Amygdala (tissue), 56 donors: ENCODE measurements at regions not wholly inside any gene's neighbourhood (a gene's known extent, or its start where the extent isn't known, plus 50 kb on each side); places are given as distances from the start of the nearest gene placed in this dataset.
"Not testable (repeated sequence)": the region's sequence is repeated elsewhere in the genome, so short reads cannot be mapped to it uniquely, and the experiment has no call there.

ENCODE experiments used
- DNase-seq, 56 donors: peaks; one replicate each; lab custom pipeline; 2025; lab: John Stamatoyannopoulos, UW

DNA sequence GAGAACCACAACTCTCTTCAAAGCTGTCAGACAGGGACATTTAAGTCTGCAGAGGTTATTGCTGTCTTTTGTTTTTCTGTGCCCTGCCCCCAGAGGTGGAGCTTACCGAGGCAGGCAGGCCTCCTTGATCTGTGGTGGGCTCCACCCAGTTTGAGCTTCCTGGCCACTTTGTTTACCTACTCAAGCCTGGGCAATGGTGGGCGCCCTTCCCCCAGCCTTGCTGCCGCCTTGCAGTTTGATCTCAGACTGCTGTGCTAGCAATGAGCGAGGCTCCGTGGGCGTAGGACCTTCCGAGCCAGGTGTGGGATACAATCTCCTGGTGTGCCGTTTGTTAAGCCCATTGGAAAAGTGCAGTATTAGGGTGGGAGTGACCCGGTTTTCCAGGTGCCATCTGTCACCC, 822.1 kb downstream of the KCNMA1 start:
- not testable (repeated sequence) for DNase-seq

DNA sequence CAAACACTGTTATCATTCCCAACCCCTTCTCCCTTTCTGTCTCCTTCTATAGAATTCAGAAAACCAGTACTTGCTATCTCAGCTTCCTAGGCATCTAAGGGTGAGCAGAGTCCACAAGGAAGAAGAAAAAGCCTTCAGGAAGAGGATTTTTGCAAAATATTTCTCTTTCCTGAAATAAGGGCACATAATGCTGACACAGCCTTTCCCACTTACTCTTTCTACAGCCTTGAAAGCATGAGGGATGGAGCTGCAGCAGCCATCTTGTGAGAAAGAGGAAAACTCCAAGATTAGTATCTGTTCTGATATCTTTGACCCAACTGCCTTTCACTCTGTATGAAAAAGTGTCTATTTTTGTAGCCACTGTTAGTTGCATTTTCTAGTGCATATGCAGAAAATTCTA, 826.2 kb downstream of the KCNMA1 start:
- DNase-seq = no peak

DNA sequence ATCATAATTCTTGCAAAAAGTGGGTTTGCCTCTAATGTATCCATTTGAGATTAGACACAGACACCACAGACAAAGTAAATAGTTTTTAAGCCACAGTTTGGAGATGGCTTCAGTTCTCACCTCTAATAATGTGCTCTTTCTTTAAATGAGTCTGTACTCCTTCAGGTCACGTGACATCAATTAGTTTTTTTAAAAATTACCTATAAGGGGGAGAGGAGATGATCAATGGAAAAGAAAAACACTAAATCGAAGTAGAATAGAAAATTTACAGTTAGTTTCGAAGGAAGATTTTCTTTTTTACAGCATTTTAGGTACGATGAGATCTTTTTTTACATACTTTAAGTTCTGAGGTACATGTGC, 849.2 kb downstream of the KCNMA1 start:
- no peak for DNase-seq

DNA sequence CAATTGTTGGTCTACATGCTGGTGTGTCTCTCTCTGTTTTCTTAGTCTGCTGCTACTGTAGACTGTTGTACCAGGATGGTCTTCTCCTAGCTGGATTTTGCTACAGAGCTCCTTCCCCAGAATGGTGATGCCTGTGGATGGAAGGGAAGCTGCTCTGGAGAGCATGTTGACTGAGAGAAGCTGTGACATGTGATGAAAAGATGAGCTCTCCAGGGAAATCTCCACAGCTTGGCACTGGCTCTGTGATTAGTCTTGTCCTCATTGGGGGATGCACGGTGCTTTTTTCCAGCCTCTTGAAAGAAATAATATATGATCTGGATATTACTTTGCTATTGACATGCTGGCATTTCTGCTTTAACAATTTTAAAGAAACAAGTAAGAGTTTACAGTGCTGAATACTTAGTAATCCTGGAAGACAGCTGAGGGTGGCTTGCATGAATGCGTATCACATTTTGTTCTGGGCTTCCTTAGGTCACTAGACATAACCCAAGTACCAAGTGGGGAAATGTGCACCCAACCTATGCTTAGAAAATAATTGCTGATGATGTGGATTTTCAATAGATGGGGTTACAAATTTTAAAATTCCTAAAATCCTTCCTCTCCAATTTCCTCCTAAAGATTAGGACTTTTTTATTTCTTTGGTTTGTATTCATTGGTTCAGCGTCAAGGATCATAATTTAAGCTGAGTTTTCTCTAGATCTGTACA, 849.7 kb downstream of the KCNMA1 start:
- DNase-seq = no peak

DNA sequence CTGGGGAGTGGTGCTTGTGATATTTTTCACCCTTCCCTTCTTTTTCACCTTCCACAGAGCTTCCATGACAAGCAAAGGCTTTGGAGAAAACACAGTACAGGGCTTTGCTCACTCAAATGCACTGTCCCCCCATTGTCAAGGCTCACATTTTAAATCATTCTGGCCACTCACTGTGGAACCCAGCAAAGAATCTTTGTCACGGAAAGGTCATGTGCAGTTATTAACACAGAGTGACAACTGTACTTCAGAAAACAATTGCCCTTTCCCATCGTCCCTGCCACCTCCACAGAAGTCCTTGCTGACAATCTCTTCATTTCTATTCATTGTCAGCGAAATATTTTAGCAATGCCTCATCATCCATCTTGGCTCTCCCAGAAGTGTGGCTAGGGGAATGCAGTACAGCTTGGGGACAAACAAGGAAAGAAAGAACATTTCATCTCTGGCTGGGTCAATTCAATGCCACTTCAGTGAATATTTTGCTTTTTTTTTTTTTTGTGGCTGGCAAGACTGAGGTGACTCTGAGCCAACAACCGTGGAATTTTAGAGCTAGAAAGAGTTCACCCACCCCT, 851.0 kb downstream of the KCNMA1 start:
- no peak for DNase-seq

DNA sequence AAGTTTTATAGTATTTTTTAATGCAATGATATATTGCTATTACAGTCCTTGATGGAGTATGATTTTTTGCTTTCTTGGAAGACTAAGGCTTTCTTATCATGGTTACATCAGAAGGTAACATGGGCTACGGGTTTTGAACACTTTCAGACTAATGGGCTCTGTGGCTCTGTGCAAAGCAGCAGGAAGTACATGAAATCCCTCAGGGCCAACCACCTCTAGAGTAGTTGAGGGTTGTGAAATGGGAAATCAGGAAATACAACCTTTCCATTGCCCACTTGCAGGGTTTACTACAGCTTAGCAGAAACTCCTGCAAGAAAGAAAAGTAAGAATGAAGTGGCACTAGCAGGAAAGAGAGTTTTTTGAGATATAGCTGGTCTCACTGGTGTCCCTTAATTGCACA, 853.5 kb downstream of the KCNMA1 start:
- DNase-seq = no peak

DNA sequence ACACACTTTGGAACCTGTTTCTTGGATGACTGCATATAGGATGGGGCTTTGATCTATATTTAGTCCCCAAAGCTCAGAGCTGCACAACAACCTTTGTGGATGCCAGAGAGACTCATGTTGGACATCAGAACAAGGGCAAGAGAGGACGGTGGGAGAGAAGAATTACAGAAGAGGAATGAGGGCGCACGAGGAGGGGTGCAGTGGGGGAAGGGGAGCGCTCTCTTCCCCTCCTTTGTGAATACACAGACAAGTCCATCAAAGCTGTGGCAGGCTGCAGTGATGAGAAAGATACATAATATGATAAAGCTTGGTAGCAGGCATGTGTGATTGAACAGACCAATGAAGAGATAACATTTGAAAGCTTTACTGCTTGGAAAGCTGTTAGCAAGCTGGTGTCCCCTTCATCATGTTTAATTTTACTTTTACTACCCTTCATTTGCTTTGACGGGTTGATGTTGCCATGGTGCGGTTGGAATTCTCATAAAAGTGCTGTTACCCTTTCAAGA, 857.8 kb downstream of the KCNMA1 start:
- no peak for DNase-seq

DNA sequence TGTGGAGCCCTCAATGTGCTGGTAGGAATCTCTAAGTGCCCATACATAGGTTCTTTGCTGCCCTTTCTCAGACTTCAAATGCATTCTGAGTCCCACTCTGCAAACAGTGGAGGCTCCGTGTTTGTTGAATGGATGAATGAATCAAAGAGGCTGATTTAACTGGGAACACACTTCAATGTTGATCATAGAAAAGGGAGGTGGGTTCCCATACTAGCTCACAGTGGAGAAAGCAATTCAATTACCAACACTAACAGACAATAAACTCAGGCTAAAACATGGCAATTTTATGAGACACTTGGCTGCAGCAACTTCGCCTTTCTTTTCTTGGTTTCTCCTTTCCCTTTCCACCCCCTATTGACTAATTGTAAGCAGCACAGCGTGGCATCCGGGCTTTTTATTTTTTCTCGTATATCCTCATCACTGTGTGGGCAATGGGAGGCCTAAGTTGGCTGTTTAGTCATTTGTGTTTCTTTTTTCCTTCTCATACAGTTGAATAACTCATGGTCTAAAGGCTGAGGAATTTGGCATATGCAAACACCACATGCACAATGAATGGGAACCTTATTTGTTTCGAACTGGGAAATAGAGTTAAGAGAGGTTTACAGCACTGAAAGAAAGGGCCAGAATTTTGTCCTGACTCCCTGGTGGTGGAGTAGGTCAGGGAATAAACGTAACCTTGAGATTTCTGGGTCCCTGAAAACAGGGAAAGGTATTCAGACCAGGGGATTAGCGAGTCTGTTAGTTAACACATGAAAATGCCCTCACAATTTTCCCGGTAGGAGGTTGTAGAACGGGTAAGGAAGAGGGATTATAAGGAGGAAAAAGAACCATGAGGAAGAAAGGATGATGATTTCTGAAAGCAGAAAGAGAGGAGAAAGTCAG, 858.5 kb downstream of the KCNMA1 start:
- peak in 4 of 56 donors; percentile 0 to 3 (median 2) for DNase-seq

DNA sequence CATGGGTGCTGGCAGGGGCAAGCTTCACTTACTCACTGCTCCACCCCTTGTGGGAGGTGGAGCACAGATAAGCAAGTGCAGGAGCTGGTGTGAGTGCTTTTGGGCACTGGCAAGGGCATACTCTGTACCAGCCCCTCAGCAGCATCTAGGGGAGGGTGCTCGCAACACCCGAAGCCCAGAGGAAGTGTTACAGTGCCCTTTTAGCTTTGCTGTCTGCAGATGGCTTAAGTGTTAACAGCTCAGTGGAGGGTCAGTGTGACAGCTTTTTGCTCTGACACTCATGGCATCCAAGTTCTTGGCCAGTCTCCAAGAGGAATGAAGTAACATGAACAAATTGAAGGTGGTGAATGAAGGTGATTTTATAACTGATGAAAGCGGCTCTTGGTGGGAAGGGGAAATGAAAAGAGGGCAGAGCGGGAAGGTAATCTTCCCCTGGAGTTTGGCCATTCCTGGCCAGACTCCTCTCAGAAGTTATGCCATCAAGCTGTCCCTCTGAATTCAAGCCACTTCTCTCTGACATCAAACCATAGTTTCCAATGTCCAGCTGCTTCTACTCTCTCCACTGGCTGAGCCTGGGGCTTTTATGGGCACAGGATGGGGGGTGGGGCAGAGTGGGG, 862.5 kb downstream of the KCNMA1 start:
- no peak for DNase-seq

DNA sequence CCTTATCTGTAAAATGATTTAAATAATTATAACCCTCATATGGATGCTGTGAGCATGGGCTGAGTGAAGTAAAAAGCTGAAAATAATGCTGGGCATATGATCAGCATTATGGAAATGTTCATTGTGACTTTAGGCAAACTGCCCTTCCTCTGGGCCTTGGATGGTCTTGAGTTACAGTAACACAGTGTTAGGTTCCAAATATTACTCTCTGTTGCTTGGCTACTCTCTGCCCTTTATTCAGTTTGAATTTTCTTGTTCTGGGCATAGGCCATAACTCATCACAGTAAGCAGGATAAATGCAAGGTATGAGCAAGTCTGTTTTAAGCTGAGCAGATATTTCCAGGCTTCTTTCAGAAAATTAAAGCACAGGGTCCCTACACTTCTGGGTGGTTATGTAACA, 868.0 kb downstream of the KCNMA1 start:
- DNase-seq = no peak

DNA sequence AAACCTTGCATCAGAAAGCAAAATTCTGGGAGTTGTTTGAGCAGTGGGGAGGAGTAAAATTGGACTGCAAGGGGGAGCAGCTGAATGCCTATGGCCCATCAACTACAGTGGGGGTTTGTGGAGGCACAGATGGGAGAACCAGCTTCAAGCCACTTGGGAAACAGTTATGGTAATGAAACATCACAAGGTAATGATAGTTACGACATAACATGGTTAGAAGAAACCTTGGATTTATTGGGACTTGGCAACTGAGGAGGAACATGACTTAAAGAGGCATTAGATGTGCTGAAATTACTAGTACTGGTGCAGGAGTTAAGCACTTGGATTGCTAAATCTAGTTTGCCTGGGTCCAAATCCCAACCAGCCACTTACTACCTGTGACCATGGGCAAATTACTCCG, 868.4 kb downstream of the KCNMA1 start:
- no peak for DNase-seq

DNA sequence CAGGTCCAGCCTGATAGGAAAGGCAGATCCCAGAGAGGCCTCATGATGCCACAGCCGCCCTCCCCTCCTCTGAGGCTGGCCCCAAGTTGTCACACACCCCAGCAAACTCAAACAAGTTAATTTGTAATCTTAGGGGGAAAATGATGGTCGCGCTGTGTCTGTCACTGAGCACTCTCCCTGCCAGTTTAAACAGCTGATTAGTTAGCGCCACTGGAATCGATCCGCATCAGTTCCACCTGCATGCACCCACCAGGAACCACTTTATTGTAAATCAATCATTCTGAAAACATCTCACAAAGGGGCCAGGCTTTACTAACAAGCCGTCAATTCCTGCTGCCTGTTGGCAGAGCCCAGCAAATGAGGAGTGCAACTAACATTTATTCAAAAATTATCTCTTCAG, 870.9 kb downstream of the KCNMA1 start:
- DNase-seq = no peak

DNA sequence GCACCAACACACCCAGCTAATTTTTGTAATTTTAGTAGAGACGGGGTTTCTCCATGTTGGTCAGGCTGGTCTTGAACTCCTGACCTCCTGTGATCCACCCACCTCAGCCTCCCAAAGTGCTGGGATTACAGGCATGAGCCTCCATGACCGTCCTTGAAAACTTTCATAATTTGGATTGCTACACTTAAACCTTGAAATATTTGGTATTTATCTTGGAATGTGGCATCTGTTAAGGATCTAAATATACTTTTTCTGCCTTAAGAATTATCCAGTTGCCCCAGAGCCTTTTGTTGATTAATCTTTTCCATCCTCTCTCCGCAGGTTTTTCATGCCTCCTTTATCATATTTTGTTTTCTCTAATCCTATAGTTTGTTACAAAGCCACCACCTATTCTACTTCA, 872.7 kb downstream of the KCNMA1 start:
- DNase-seq = not testable (repeated sequence)

DNA sequence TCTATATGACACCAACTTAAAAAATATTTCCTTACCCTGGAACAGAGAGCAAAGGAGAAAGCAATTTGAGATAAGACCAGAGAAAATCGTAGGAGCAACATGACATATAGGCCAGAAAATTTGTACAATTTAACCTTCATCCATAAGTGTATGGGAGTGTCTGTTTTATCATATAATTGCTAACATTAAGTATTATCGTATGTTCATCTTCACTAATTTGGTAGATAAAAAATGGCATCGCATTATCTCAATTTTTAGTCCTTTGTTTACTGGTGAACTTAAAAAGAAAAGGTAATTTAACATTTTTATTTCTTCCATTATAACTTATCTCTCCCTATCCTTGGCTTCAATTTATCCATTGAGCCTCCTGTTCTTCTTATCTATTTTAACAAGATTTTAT, 873.4 kb downstream of the KCNMA1 start:
- DNase-seq = no peak

DNA sequence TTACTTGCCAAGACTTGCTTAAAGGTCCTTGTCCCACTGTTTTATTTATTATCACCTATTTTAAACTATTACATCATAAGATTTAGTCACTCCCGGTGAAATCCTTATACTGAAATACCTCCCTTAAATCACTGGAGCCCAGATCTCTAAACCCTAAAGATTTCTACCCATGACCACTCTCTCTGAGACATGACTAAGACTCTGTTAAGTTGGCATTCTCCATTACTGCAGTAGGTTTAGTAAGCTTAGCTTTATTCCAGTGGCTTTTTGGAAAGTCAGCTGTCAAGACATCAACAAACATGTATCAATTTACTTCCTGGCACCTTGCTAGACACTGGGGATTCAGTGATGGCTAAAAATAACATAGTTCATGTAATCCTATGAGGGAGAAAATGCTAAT, 874.2 kb downstream of the KCNMA1 start:
- DNase-seq = no peak

DNA sequence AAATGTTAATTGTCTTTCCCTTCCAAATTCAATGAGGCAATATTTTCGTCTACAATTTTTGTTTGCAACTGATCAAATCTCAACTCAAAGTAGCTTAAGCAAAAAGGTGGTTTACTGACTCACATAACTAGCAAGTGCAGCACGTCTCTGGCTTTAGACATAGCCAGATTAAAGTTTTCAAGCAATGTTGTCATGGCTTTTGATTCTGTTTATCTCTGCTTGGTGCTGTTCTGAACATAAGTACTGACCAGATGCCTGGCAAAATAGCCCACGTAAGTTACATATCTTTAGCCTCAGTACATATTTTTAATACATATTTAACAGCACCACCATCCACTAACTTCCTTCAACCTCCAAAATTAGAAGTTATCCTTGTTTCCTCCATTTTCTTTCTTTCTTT, 877.9 kb downstream of the KCNMA1 start:
- no peak for DNase-seq

DNA sequence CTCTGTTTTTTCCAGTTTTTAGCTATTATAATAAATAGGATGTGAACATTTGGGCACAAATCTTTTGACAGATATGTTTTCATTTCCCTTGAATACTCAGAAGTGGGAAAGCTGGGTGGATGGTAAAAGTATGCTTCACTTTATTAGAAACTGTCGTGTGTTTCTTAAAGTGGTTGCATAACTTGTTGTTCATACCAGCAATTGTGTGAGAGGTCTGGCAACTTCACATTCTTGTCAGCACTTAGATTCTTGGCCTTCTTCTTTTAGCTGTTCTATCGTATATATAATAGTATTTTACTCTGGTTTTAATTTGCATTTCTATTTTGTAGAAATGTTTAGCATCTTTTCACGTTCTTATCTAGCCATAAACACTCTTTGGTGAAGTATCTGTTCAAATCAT, 894.4 kb downstream of the KCNMA1 start:
- no peak for DNase-seq

DNA sequence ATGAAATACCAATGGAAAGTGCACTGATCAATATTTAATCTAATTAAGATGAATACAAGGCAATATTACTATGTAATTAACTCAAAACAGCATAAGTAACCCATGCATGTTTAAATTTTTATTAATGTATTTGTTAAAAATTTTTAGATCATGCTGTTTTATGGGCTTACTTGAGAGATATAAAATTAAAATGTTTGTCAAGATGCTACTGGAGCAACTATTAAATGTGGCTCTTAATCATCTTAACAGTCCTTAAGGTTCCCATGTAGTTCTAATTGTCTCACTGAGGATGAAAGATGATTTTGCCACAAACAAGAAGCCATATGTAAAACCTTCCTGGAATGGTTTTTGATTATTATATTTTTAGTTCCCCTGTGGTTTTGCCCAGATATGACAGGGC, 897.1 kb downstream of the KCNMA1 start:
- no peak for DNase-seq

DNA sequence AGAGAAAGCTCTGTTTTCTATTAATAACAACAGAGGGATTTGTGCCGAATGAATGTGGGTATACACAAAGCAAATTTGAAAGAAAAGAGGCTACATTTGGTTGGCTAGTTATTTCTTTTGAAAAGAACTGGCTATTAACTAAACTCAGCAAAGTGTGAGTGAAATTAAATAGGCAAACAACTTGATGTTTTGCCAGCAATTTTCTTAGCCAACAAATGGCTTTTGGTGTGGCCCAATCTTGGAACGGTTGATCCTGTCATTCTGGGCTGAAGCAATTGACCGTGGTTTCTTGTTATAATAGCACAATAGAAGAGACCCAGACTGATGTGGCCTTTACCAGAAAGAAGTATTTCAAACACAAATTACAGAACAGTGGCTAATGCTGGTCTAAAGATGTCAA, 898.6 kb downstream of the KCNMA1 start:
- peak in 6 of 56 donors; percentile 12 to 34 (median 15) for DNase-seq

DNA sequence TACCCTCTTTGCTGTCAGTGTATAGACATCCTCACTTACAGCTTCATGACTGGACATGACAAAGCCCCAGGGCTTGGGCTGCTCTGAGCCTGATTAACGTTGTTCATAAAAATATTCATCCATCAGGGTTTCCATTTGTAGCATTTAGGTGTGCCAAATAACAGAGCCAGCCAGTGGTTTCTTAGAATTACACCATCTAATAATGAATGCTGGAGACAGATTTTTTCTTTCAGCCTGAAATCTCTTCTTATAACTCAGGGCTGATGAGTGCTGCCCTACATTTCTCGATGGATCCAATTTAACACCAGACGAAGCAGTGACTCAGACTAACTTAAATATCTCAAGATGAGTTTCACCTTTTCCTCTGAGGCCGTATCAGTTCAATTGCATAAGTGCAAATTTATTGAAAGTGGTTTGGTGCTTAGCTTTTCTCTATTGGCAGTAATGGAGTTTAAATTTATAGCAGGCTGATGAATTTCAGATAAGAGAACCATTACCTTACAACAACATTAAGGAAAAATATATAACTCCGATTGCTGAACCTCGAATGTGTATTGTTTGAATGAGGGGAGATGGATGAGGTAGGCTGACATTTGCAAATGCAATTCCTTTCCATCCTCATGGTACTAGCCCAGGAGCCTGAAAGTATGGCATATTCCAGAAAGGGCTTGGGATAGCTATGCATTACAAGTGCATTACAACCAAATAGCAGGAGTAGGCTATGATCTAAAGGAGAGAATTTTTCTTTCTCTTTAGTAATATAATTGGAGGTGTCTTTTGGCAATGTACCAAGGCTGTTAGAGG, 900.6 kb downstream of the KCNMA1 start:
- no peak for DNase-seq
